ENCODE measurements at regions not wholly inside any gene's neighbourhood (a gene's known extent, or its start where the extent isn't known, plus 50 kb on each side); places are given as distances from the start of the nearest gene placed in this dataset.

DNA sequence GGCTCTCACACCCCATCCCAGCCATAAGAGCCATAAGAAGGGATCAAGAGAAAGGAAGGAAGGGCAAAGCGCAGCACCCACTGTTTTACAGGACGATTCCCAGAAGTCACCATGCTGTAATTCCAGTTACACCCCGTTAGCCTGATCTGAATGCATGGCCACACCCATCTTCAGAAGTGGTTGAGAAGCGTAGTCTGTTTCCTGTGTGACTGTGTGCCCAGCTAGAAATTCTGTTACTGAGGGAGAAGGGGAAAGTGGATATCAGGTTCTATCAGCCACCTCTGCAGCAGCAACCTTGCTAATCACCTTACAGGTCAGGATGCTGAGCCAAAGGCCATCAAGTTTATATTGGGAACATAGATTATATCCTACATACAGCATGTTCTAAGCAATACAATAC is 260.0 kb downstream of the ABHD5 start:
- peak; percentile 80 for DNase-seq (ENCODE audit: low spot score)

DNA sequence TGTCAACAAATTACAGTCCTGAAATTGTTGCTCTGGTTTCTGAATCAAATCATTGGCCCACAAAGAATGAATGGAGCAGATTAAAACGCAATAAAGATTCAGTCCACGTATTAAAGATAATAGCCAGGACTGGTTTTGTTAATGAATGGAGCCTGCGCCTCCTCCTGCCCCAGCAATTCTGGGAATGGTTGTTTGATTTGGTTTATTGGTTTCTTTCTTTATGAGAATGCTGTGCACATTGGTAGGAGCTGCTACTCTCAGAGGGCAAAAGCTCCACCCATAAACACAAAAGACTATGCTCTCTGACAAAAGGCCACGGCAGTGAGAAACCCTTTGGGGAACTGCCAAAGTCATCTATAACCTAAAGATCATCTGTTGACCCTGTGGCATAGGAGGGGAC is 261.1 kb downstream of the ABHD5 start:
- DNase-seq (ENCODE audit: low spot score) = no peak

DNA sequence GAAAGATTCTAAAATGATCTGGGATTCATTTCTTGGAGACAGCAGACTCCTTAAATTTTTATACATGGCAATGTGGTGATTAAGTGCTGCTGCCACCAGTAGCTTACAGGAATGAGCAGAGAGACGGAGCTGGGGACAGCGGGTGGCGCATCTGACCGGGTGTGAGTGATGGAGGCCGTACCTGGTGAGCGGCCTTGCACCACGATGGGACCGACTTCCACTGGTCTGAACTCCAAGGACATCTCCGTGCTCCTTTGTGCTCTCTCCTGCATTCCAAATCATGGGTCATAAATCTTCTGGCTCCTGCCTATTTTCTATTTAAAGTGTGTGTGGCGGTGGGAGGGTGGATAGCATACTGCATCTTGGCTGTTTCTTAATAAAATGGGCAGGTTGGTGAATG is 262.6 kb downstream of the ABHD5 start:
- no peak for DNase-seq (ENCODE audit: low spot score)

DNA sequence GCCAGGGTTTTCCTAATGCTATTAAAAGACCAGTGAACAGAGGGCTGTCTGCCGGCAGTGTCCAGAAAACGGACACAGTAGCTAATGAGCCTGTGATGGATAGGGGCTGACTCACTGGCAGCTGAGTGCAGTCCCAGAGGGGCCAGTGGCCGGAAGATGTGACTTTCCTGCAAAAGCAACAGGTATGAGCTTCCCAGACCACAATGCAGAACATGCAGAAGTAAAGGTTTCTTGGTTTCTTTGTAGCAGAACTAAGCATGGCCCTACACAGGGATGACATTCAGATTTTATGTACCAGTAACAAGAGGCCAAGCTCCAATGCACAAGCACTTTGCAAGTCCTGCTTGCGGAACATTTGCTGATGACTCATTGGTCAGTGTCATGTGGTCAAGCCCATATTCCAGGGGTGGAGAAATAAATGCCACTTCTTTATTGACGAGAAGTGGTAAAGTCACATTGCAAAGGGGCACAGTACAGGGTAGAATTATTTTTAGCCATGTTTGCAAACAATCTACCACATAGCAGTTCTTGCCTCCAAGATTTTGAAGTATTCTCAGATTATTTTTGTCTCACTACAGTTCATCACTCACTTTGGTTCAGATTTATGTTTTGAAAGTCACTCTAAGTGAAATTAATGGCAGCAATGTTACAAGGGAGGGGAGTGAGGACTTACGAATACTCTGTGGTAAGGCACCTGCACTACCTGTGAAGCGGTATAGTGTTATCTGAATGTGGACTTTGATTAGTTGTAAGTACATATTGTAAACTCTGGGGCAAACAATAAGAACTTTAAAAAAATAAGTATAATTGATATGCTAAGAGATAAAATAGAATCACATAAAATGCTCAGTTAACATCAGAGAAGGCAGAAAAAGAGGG is 263.3 kb downstream of the ABHD5 start:
- peak; percentile 84 for DNase-seq (ENCODE audit: low spot score)

DNA sequence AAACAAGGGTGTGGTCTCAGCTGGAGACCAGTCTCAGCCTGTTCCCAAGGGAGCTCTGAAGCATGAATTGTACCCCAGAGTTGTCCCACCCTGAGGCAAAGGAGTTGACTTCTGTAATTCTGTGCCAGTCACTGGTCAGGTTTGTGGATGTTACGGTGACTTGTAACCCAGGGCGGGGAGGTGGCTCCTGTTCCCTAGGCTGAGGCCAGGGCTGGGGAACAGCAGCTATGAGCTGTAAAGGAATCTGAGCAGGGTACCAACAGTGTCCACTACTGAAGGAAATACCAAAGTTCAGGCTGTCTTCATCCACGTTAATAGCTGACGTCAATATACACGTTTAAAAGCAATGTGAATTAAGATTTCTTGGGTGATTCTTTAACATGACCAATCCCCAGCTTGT is 266.2 kb downstream of the ABHD5 start:
- DNase-seq (ENCODE audit: low spot score) = no peak

DNA sequence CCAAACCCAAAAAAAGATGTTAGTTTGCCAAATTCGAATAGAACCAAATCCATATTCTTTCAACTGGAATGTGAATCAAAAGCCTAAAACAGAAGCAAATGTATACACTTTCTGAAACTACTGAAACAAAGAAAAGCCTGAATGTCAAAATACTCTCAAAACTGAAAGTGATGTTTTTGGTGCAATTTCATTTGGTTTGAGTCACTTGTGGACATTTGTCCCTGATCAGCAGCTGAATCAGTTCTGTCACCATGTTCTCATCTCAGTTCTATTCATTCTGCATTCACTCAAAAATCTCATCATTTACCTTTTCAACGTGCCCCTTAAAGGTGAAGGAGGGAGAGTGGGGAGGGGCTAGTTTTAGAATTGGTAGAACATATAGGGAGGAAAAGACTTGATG is 266.8 kb downstream of the ABHD5 start:
- DNase-seq (ENCODE audit: low spot score) = no peak

DNA sequence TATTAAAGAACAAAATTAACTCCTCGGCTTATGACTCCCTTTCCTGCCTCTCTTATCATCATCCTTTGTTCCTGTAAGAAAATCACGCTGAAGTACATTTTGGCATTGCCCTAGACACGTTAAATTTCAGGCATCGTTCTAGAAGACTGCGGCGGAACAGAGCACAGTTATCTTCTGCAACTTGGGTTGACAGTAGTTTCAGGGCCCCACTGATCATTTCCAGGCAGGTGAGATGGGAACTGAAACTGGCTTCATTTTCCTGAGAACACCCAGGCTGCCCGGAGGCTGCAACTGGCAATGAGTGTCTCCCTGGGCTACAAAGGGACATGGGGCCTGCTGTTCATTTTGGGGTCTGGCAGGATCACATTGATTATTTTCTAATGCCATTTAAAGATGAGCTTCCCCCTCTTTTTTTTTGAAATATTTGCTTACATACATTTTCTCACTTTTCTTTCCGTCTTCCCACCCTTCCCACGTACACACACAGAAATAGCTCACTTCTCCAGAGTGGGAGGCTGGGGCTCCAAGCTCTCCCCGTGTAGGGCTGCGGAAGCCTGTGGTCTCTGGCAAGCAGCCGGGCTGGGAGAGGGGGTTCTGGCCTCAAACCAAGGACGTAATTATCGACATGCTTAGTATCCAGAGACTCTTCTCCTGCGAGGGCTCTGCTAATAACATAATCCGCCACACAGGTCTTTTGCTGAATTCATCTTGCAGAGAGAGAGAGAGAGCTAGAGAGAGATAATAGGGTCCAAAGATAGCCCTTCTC is 267.4 kb downstream of the ABHD5 start:
- no peak for DNase-seq (ENCODE audit: low spot score)

DNA sequence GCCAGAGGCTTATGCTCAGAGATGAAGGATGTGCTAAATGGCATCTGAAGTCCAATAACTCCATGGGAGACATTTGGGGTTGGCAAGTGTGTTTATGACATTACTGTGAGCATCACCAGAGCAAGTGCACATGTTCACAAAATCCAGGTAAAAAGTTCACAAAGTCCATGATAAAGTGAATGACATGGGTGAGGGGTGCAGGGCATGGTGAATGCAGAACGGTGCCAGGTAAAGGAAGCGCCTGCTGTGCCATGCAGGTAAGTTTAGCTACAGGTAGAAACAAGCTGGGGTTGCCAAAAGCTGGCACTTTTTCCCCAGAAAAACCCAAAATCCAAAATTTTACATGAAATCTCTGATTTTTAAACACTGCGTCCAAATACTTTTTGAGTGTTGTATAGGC is 268.2 kb downstream of the ABHD5 start:
- DNase-seq (ENCODE audit: low spot score) = no peak

DNA sequence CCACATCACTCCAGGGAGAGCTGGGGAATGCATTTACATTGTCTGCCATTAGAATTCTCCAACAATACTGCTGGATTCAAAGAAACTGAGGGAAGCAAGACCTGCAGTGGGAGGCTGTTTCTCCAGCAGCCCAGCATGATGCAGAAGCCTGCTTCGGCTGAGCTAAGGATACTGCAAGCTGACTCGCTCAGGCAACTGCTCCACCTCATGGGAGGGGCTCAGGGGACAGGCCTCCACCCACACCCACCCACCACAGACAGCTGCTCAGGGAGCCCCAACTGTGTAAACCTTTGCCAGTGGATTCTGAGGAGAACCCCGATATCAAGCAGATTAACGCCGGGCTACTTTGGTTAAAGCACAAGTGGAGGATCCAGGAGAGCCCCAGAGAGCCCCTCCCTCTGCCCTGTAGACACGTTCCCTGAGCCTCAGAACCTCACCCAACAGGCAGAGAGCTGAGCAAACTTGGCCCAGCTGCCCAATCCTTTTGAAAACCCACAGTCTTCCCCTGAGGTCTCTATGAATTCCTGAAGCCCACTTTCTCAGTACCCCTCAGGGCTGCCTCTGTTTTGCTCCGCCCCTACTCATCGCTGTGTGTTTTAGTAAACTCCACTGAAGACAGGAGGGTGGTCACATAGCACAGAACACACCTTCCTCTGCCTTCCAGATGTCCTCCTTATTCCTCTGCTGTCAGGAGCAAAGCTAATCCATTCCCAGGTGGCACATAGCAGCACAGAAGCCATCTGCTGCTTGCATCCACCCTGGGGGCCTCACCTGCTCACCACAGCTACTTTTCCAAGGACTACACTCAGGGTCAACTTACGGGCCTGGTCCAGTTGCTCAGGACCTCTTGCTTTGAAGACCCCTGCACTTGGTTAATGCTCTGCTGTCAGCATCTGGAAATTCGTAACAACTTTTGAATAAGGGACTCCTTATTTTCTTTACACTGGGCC is 269.0 kb downstream of the ABHD5 start:
- no peak for DNase-seq (ENCODE audit: low spot score)

DNA sequence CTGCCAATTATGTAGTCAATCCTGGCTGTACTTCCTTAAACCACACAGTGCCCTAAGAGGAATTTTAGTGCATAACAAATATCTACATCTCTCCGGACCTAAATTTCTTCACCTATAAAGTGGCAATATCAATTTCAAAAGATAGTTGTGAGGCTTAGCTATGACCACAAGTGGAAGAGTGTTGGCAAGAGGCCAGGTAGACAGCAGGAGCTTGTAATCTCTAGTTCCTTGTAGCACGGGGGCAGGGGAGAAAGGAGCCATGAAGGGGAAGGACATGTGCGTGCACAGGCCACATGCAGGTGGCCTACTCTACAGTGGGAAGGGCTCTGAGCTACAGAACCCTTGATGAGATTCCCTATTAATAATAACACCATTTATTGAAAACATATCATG is 269.7 kb downstream of the ABHD5 start:
- DNase-seq (ENCODE audit: low spot score) = no peak

DNA sequence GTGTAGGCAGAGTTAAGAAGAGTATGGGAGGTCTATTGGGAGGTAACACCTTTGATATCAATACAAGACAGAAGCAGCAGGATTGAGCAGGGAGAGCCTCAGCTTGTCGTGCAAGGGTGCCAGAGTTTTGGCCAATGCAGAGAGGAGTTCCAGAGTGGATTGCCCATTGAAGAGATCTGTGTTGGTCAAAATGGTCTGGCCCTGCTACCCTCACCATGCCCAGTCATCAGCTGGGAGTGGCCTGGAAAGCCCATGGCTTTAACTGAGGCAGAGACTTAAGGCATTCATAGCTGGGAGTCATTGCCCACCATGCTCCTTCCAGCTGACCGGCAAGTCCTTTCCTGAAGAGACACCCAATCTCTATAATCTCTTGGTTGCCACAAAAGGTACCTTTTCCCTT is 271.3 kb downstream of the ABHD5 start:
- DNase-seq (ENCODE audit: low spot score) = no peak

DNA sequence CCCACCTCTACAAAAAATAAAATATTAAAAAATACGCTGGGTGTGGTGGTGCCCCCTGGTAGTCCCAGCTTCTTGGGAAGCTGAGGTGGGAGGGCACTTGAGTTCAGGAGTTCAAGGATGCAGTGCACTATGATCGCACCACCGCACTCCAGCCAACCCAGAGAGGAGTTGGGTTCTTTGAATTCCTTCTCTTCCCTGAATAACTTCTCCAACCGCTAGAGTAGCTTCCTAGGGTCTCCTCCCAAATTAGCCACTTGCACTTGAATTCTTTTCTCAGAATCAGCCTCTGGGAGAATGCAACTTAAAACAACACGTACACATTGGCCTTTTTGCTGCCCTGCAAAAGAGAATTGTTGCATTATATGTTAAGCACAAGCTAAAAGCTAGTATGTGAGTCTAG is 272.5 kb downstream of the ABHD5 start:
- no peak for DNase-seq (ENCODE audit: low spot score)

DNA sequence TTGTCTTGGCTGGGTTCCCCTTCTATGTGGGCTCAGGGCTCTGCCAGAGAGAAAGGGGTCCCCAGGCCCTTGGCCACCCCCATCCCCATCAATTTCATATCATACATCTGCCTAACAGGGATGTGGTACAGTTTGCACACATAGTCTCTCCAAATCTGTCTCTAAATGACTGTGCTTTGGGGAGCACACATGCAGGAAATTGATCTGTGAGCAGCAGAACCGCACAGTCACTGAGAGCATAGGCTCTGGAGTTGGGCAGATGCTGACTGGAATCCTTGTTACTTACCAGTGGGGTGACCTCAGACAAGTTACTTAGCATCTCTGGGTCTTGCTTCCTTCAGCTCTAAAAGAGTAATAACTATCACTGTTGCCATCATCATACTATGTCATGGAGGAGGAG is 273.9 kb downstream of the ABHD5 start:
- DNase-seq (ENCODE audit: low spot score) = no peak

DNA sequence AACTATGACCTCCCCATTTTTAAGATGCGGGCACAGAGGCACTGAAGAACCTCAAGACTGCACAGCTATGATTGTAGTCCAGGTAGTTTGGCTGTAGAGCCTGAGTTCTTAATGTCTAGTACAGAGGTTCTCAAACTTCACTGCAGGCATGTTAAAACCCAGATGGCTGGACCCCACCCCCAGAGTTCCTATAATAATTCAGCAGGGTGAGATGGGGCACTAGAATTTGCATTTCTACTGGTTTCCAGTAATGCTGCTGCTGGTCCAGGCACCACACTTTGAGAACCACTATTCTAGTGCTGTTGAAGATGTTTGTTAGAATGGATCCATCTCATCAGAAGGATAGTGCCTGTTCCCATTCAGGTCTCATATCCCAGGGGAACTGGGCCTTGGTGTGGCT is 274.9 kb downstream of the ABHD5 start:
- DNase-seq (ENCODE audit: low spot score) = no peak

DNA sequence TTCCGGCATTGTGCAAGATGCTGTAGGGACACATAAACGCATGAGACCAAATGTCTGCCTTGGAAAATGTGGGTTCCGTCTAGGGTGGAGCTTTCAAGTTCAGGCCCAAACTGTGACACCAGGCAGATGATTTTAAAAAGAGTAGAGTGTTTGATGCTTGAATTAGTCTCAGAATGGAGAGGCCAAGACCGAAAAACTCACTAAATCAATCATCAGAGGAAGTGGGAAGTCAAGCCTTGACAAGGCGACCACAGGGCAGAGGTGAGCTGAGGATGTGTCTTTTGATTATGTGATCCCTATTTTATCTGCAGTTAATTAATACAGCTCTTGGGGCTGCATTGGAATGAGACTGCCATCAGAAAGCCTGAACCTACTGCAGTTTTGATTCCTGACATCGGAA is 275.4 kb downstream of the ABHD5 start:
- DNase-seq (ENCODE audit: low spot score) = no peak

DNA sequence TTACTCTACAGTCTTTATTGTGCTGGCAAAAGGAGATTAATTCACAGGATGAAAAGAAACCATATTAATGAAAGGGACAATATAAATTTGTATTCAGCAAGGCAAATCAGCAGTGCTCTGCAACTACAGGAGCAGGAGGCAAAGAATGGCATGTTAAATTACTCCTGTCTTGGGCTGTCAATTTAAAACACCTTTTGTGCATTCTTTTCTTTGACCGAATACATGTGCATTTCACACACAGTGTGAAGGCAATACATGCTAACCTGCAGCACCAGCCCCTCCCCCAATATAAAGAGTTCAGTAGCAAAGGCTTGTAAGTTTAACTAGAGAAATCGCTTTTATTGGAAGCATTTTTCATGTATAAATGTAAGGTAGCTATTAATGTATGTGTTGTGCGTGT is 275.2 kb upstream of the TOPAZ1 start:
- no peak for DNase-seq (ENCODE audit: low spot score)

DNA sequence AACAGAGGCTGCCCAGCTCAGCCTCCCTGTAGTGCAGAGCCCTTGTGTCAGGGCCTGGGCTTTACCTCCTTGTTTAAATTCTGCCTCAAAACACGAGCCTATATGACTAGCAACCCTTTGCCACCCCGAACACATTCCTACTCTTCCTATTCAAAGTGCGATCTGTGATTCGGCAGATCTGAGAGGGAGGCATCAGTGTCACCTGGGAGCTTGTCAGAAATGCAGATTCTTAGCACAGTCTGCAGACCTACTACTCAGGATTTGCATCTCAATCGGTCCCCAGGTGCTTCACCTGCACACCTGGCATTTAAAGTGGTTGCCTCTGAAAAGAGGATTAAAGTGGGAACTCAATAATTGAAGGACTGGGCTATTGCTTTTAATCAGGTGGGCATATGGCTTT is 273.2 kb upstream of the TOPAZ1 start:
- DNase-seq (ENCODE audit: low spot score) = no peak

DNA sequence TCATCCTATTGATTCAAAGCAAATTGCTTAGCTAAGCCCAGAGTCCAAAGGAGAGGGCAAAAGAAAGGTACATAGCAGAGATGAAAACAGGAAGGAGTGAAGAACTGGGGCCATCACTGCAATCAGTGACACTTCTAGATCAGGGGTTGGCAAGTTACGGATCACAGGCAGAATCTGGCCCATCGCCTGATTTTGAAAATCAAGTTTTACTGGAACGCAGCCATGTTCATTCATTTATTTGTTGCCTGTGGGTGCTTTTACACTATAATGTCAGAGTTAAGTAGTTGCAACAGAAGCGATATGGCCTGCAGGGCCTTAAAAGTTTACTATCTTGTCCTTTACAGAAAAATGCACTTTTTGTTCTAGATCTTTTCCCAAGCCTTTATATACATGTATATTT is 271.7 kb upstream of the TOPAZ1 start:
- no peak for DNase-seq (ENCODE audit: low spot score)

DNA sequence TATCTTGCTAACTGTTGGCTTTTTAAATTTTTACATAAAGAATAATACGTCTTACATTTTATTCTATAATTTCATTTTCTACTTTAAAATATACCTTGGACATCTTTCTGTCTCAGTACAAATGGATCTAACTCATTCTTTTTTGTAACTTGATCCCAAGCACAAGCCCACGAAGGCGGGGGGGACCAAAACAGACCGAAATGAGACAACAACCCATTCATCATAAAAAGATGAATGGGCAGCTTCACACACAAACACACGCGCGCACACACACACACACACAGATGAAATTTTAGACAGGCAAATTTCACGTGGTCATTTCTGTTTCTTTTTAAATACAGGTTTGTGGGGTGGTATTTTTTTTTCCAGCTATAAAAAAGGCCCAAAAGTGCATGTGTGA is 271.3 kb upstream of the TOPAZ1 start:
- DNase-seq (ENCODE audit: low spot score) = no peak

DNA sequence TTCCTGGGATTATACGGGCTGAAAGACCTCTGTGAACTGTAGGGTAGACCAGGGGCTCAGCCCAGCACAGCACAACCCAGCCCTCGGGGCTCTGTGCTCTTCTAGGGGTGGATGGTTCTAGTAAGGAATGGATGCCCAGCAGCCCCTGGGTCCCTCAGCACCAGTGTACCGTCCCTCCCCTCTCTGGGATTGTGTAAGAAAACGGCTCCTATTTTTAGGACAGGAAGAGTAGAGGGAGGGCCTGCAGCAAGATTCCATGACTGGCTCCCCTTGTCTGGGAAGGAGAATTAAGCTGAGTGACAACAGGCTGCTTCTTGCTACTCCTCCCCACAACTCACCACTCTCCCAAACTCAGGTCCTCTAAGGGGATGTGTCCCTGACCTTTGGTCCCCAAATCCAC is 270.8 kb upstream of the TOPAZ1 start:
- no peak for DNase-seq (ENCODE audit: low spot score)

DNA sequence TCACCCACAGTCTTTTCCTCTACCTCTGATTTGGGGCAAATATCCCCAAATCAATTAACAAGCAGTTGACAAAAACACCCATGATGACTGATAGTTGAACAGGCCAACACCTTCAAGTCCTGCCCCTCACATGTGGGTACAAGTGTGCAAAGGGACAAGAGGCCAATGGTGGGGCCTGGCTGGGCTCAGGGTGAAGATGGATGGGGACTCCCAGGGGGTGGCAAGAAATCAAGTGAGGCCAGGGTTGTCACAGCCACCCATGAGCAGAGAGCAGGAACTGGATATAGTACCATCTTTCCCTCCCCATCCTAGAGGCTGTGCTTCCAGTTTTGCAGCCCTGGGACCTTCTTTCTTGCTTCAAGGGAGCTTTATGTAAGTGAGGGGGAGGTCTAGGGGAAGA is 270.2 kb upstream of the TOPAZ1 start:
- DNase-seq (ENCODE audit: low spot score) = no peak

DNA sequence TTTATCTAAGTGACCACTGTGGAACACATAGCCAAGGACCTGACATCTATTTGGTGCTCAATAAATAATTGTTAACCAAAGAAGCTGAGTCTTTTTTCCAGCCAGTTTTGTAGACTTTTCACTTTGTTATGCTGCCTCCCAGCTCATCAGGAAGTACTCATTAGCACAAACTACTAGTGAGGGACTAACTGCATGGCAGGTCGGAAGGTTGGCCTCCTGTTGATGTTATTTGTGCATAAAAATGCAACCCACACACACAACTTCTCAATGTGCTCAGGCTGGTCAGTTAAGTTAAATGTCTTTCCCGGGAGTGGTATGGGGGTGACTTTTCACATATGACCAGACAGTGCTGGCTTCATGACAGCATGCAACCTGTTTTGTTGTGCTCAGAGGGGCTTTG is 263.0 kb upstream of the TOPAZ1 start:
- no peak for DNase-seq (ENCODE audit: low spot score)

DNA sequence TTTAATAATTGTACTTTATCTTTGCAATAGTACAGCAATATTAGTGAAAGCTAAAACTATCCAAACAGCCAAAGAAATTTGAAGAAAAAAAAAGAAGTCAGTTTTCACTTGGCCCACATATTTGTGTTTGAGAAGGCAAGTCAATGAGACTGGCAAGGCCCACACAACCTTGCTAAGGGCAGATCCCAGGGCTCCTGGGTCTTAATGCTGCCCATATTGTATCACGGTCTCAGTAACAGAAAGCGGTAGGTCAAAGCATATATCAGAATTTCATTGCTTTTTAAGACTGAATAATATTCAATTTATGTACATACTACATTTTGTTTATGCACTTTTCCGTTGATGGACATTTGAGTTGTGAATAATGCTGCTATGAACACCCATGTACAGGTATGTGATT is 262.0 kb upstream of the TOPAZ1 start:
- no peak for DNase-seq (ENCODE audit: low spot score)
